Mammary epithelial cell (primary cell): ENCODE measurements at regions not wholly inside any gene's neighbourhood (a gene's known extent, or its start where the extent isn't known, plus 50 kb on each side); places are given as distances from the start of the nearest gene placed in this dataset.

ENCODE experiments used
- EZH2 ChIP-seq: IDR thresholded peaks from 2 replicates; pipeline ENCODE4 v1.6.1; 2012; ENCODE audit warnings: low read length, inconsistent platforms, borderline replicate concordance
- TF ChIP-seq, protein P1 (sequence below), 2 donors: IDR thresholded peaks in 1 of 2; conservative IDR thresholded peaks in 1 of 2; 2 replicates each; pipeline ENCODE4 v1.5.1; 2011 to 2012; ENCODE audit warnings: inconsistent platforms in 2 of 2, low read length in 2 of 2, mild to moderate bottlenecking in 2 of 2, control low read depth in 1 of 2, low read depth in 1 of 2; ENCODE audit not compliant: insufficient read depth in 1 of 2; ENCODE audit errors: extremely low read depth in 1 of 2

- no peak for TF ChIP-seq EZH2
- TF ChIP-seq, protein P1, sequence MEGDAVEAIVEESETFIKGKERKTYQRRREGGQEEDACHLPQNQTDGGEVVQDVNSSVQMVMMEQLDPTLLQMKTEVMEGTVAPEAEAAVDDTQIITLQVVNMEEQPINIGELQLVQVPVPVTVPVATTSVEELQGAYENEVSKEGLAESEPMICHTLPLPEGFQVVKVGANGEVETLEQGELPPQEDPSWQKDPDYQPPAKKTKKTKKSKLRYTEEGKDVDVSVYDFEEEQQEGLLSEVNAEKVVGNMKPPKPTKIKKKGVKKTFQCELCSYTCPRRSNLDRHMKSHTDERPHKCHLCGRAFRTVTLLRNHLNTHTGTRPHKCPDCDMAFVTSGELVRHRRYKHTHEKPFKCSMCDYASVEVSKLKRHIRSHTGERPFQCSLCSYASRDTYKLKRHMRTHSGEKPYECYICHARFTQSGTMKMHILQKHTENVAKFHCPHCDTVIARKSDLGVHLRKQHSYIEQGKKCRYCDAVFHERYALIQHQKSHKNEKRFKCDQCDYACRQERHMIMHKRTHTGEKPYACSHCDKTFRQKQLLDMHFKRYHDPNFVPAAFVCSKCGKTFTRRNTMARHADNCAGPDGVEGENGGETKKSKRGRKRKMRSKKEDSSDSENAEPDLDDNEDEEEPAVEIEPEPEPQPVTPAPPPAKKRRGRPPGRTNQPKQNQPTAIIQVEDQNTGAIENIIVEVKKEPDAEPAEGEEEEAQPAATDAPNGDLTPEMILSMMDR (conservative IDR thresholded peaks at IDR 0.05 in 1 of 2, IDR thresholded peaks at IDR 0.05 in 1 of 2; ENCODE audit: extremely low read depth in 1 of 2, insufficient read depth in 1 of 2, low read depth in 1 of 2, low read length in 2 of 2) = no peak
Measured at GRCh38 chr3:102089904-102090720, 240.8 kb downstream of the NFKBIZ start.
